ENCODE measurements at regions not wholly inside any gene's neighbourhood (a gene's known extent, or its start where the extent isn't known, plus 50 kb on each side); places are given as distances from the start of the nearest gene placed in this dataset.

DNA sequence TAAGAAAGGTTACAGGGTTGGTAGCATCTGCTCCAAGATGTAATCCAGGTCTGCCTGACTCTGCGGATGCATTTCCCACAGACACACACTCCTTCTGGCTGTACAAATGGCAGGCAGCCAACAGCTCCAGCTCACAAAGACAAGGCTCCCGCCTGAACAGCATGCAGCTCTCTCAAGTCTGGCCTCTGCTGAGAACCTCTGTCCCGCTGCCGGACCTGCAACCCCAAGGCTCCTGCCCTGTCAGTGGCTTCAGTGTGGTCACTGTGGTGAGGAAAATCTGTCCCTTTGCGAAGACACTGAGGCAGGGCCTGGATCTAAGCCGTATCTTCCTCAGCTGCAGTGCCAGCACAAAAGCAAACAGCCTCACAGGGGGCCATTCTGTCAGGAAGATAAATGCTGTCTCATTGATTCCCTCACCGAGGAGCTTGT lies 469.3 kb upstream of the MEX3C start:
- no peak for DNase-seq
- no peak overlapping the region for H3K4me3 Mint-ChIP-seq
- H3K4me1 Mint-ChIP-seq: peaks cover 4% of the 10 kb centered on the region
- ChIA-PET CTCF (no interaction called here), POLR2A (no interaction called here)
- TF ChIP-seq, protein P1, sequence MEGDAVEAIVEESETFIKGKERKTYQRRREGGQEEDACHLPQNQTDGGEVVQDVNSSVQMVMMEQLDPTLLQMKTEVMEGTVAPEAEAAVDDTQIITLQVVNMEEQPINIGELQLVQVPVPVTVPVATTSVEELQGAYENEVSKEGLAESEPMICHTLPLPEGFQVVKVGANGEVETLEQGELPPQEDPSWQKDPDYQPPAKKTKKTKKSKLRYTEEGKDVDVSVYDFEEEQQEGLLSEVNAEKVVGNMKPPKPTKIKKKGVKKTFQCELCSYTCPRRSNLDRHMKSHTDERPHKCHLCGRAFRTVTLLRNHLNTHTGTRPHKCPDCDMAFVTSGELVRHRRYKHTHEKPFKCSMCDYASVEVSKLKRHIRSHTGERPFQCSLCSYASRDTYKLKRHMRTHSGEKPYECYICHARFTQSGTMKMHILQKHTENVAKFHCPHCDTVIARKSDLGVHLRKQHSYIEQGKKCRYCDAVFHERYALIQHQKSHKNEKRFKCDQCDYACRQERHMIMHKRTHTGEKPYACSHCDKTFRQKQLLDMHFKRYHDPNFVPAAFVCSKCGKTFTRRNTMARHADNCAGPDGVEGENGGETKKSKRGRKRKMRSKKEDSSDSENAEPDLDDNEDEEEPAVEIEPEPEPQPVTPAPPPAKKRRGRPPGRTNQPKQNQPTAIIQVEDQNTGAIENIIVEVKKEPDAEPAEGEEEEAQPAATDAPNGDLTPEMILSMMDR (IDR thresholded peaks at IDR 0.05): no peak
- peaks cover 18% of the 10 kb centered on the region for H3K27me3 Mint-ChIP-seq
- H3K36me3 Mint-ChIP-seq (ENCODE audit: low read depth): no peaks in the 10 kb centered on the region
- intact Hi-C loops (cut with micrococcal nuclease): no loop called here
- H3K9me3 Mint-ChIP-seq: no peaks in the 10 kb centered on the region
- ATAC-seq (ENCODE audit: low read depth): no peak
- no peak overlapping the region for H3K27ac Mint-ChIP-seq

- DNase-seq: no peak
- CTCF ChIA-PET: interaction anchor here (1.2 to 1.5 kb wide), 2 partner anchors 10 to 621 kb away, joined by 4 to 9 read pairs; no protein-coding TSS in a partner anchor
Measured at GRCh38 chr18:51668101-51668500, 470.6 kb upstream of the MEX3C start.

GRCh38 chr18:51668607-51669006 lies 471.1 kb upstream of the MEX3C start:
- ChIA-PET CTCF (interaction anchor here (1.2 to 1.5 kb wide), 2 partner anchors 9 to 620 kb away, joined by 4 to 9 read pairs; no protein-coding TSS in a partner anchor), POLR2A (no interaction called here)
- intact Hi-C loops (cut with micrococcal nuclease): loop anchor here (2.0 kb wide), 1 partner anchor 1712 kb away; no protein-coding TSS in a partner anchor
- Mint-ChIP-seq H3K27ac (no peak overlapping the region), H3K27me3 (peaks cover 18% of the 10 kb centered on the region), H3K9me3 (no peaks in the 10 kb centered on the region), H3K4me3 (no peak overlapping the region), H3K36me3 (ENCODE audit: low read depth) (no peaks in the 10 kb centered on the region), H3K4me1 (peaks cover 4% of the 10 kb centered on the region)
- TF ChIP-seq, protein P1 (IDR thresholded peaks at IDR 0.05): no peak
- DNase-seq: no peak
- ATAC-seq (ENCODE audit: low read depth): no peak

More at GRCh38 chr18:51668101-51668500, 470.6 kb upstream of the MEX3C start:
- Mint-ChIP-seq H3K27ac (no peak overlapping the region), H3K27me3 (peaks cover 18% of the 10 kb centered on the region), H3K4me3 (no peak overlapping the region), H3K36me3 (ENCODE audit: low read depth) (no peaks in the 10 kb centered on the region), H3K9me3 (no peaks in the 10 kb centered on the region), H3K4me1 (peaks cover 4% of the 10 kb centered on the region)
- ATAC-seq (ENCODE audit: low read depth): peak; percentile 28
- intact Hi-C loops (cut with micrococcal nuclease): loop anchor here (2.0 kb wide), 1 partner anchor 1713 kb away; no protein-coding TSS in a partner anchor
- TF ChIP-seq, protein P1 (IDR thresholded peaks at IDR 0.05): no peak
- POLR2A ChIA-PET: no interaction called here

- intact Hi-C loops (cut with micrococcal nuclease): no loop called here
- no peak overlapping the region for H3K27ac Mint-ChIP-seq
- peaks cover under 1% of the 10 kb centered on the region for H3K9me3 Mint-ChIP-seq
- TF ChIP-seq, protein P1 (IDR thresholded peaks at IDR 0.05): no peak
- POLR2A ChIA-PET: no interaction called here
- no peaks in the 10 kb centered on the region for H3K4me1 Mint-ChIP-seq
- DNase-seq (no peak), ATAC-seq (ENCODE audit: low read depth) (no peak)
- no peak overlapping the region for H3K4me3 Mint-ChIP-seq
- CTCF ChIA-PET: no interaction called here
- H3K36me3 Mint-ChIP-seq (ENCODE audit: low read depth): no peaks in the 10 kb centered on the region
- no peaks in the 10 kb centered on the region for H3K27me3 Mint-ChIP-seq
Measured at GRCh38 chr18:51686590-51686989, 489.1 kb upstream of the MEX3C start.

- no peaks in the 10 kb centered on the region for H3K27me3 Mint-ChIP-seq
- no peaks in the 10 kb centered on the region for H3K36me3 Mint-ChIP-seq (ENCODE audit: low read depth)
- no peaks in the 10 kb centered on the region for H3K9me3 Mint-ChIP-seq
- H3K4me1 Mint-ChIP-seq: no peaks in the 10 kb centered on the region
- TF ChIP-seq, protein P1 (IDR thresholded peaks at IDR 0.05): no peak
- CTCF ChIA-PET: no interaction called here
- H3K4me3 Mint-ChIP-seq: no peak overlapping the region
- POLR2A ChIA-PET: no interaction called here
- intact Hi-C loops (cut with micrococcal nuclease): no loop called here
- no peak for ATAC-seq (ENCODE audit: low read depth)
- DNase-seq: no peak
- no peak overlapping the region for H3K27ac Mint-ChIP-seq
Measured at GRCh38 chr18:51687845-51688585, 490.5 kb upstream of the MEX3C start.

Data from activated B cell treated with CpG ODN at 0.5 μM for 24 hours (primary cell).